PC-3 (cell line): ENCODE measurements at regions not wholly inside any gene's neighbourhood (a gene's known extent, or its start where the extent isn't known, plus 50 kb on each side); places are given as distances from the start of the nearest gene placed in this dataset.

Source experiments
- ATAC-seq: fragments of 200-7000 bp; cut with Tn5 transposase; 2 replicates; pipeline ENCODE4 v1.9.1; 2020; ENCODE audit warnings: mild to moderate bottlenecking, moderate library complexity
- BruUV-seq: library from RNA; stranded (reverse); fragments of 400-500 nt; replicated peaks from 2 replicates; lab custom pipeline; 2021; lab: Mats Ljungman, UMichigan
- CTCF ChIA-PET: fragments of 300-600 bp; sonication (Branson Sonifier 250); formaldehyde crosslinking; loops from one replicate; lab custom pipeline; 2022; ENCODE audit warnings: antibody characterized with exemption; lab: Charles Lee
- POLR2A ChIA-PET: fragments of 300-600 bp; sonication (Branson Sonifier 250); formaldehyde crosslinking; loops from one replicate; lab custom pipeline; 2022; ENCODE audit warnings: antibody characterized with exemption; ENCODE audit not compliant: unreplicated experiment; lab: Charles Lee
- DNase-seq: peaks from one replicate; pipeline ENCODE4 v3.0.0-alpha.2; 2015
- H2AFZ ChIP-seq: fragments of 300-600 bp; sonication (generic); 2 replicates; pipeline ENCODE4 v1.6.0; 2016; ENCODE audit warnings: antibody characterized with exemption, low read length
- H3F3A ChIP-seq: fragments of 300-600 bp; sonication (generic); one replicate; pipeline ENCODE4 v1.6.0; 2017; ENCODE audit warnings: antibody characterized with exemption, low read length, control low read depth, mild to moderate bottlenecking; ENCODE audit not compliant: unreplicated experiment
- H3K27ac ChIP-seq: fragments of 300-600 bp; sonication (generic); 2 replicates; pipeline ENCODE4 v1.5.1; 2016; ENCODE audit warnings: mild to moderate bottlenecking, low read length
- H3K27me3 ChIP-seq: fragments of 300-600 bp; sonication (generic); 2 replicates; pipeline ENCODE4 v1.6.1; 2016; ENCODE audit warnings: low read length, mixed read lengths
- H3K36me3 ChIP-seq: fragments of 300-600 bp; sonication (generic); 2 replicates; pipeline ENCODE4 v1.6.1; 2016; ENCODE audit warnings: low read depth, mixed run types, low read length, mixed read lengths
- H3K4me1 ChIP-seq: fragments of 300-600 bp; sonication (generic); 2 replicates; pipeline ENCODE4 v1.5.1; 2016; ENCODE audit warnings: low read length; ENCODE audit not compliant: insufficient read depth
- H3K4me2 ChIP-seq: fragments of 300-600 bp; sonication (generic); 2 replicates; pipeline ENCODE4 v1.6.0; 2016; ENCODE audit warnings: low read length
- H3K4me3 ChIP-seq: fragments of 300-600 bp; sonication (generic); 2 replicates; pipeline ENCODE4 v1.5.1; 2016; ENCODE audit warnings: mild to moderate bottlenecking, low read length, mixed read lengths
- H3K79me2 ChIP-seq: fragments of 300-600 bp; sonication (generic); 2 replicates; pipeline ENCODE4 v1.6.1; 2017; ENCODE audit warnings: low read length, mixed read lengths
- H3K9ac ChIP-seq: fragments of 300-600 bp; sonication (generic); 2 replicates; pipeline ENCODE4 v1.6.0; 2016; ENCODE audit warnings: mild to moderate bottlenecking, low read length
- H3K9me2 ChIP-seq: fragments of 300-600 bp; sonication (generic); replicated peaks from 2 replicates; pipeline ENCODE4 v1.6.1; 2016; ENCODE audit warnings: mixed run types, low read length, mixed read lengths
- H3K9me3 ChIP-seq: fragments of 300-600 bp; sonication (generic); 2 replicates; pipeline ENCODE4 v1.6.1; 2016; ENCODE audit warnings: low read length, mixed read lengths
- H4K20me1 ChIP-seq: fragments of 300-600 bp; sonication (generic); 2 replicates; pipeline ENCODE4 v1.6.1; 2016; ENCODE audit warnings: low read length, mixed read lengths
- CTCF ChIP-seq: fragments of 300-600 bp; sonication (generic); conservative IDR thresholded peaks from 2 replicates; pipeline ENCODE4 v1.5.1; 2017; ENCODE audit warnings: antibody characterized with exemption, low read depth, mild to moderate bottlenecking, low read length
- EZH2 ChIP-seq: fragments of 300-600 bp; sonication (generic); IDR thresholded peaks from one replicate; pipeline ENCODE4 v1.6.1; 2017; ENCODE audit warnings: antibody characterized with exemption, mild to moderate bottlenecking, low read length; ENCODE audit not compliant: unreplicated experiment
- EZH2phosphoT487 ChIP-seq: fragments of 300-600 bp; sonication (generic); IDR thresholded peaks from 2 replicates; pipeline ENCODE4 v1.6.1; 2018; ENCODE audit warnings: mild to moderate bottlenecking, antibody characterized with exemption, low read length, borderline replicate concordance
- intact Hi-C: fragments of 100-400 bp; cut with micrococcal nuclease; formaldehyde crosslinking; loops from 2 replicates; pipeline ENCODE4 v1.9.0; 2023

GRCh38 chr13:111652676-111653075 lies 332.2 kb downstream of the TEX29 start:
- H4K20me1 ChIP-seq = no peaks in the 10 kb centered on the region
- H3K4me3 ChIP-seq = no peak overlapping the region
- no peak overlapping the region for H3K9ac ChIP-seq
- ATAC-seq (no peak), DNase-seq (no peak)
- TF ChIP-seq EZH2phosphoT487 = no peak
- TF ChIP-seq CTCF = no peak
- TF ChIP-seq EZH2 = no peak
- ChIA-PET POLR2A (no interaction called here), CTCF (no interaction called here)
- H3F3A ChIP-seq = no peaks in the 10 kb centered on the region
- no peaks in the 10 kb centered on the region for H3K9me3 ChIP-seq
- no peak overlapping the region for H3K27ac ChIP-seq
- intact Hi-C loops = no loop called here
- no peaks in the 10 kb centered on the region for H3K9me2 ChIP-seq
- H3K4me2 ChIP-seq = no peak overlapping the region
- H2AFZ ChIP-seq = no peak overlapping the region
- BruUV-seq = no TSS peak
- no peaks in the 10 kb centered on the region for H3K4me1 ChIP-seq
- peaks cover 67% of the 10 kb centered on the region for H3K27me3 ChIP-seq
- H3K79me2 ChIP-seq = no peaks in the 10 kb centered on the region
- H3K36me3 ChIP-seq = no peaks in the 10 kb centered on the region

- H3K9me2 ChIP-seq = no peaks in the 10 kb centered on the region
- no peak overlapping the region for H2AFZ ChIP-seq
- H3K9ac ChIP-seq = no peak overlapping the region
- H4K20me1 ChIP-seq = no peaks in the 10 kb centered on the region
- ATAC-seq (no peak), DNase-seq (no peak)
- no peaks in the 10 kb centered on the region for H3K36me3 ChIP-seq
- intact Hi-C loops = no loop called here
- TF ChIP-seq EZH2phosphoT487 (no peak), CTCF (no peak), EZH2 (no peak)
- CTCF ChIA-PET = no interaction called here
- no peak overlapping the region for H3K27ac ChIP-seq
- peaks cover 78% of the 10 kb centered on the region for H3K27me3 ChIP-seq
- no peaks in the 10 kb centered on the region for H3K4me1 ChIP-seq
- BruUV-seq = no TSS peak
- no peaks in the 10 kb centered on the region for H3F3A ChIP-seq
- no peak overlapping the region for H3K4me2 ChIP-seq
- POLR2A ChIA-PET = no interaction called here
- H3K9me3 ChIP-seq = no peaks in the 10 kb centered on the region
- H3K79me2 ChIP-seq = no peaks in the 10 kb centered on the region
- H3K4me3 ChIP-seq = no peak overlapping the region
These were observed 334.1 kb downstream of the TEX29 start for GRCh38 chr13:111654531-111654930.

- H3F3A ChIP-seq = no peaks in the 10 kb centered on the region
- no peak overlapping the region for H2AFZ ChIP-seq
- H3K27me3 ChIP-seq = peaks cover 65% of the 10 kb centered on the region
- TF ChIP-seq CTCF (no peak), EZH2 (no peak), EZH2phosphoT487 (no peak)
- intact Hi-C loops = no loop called here
- no peak overlapping the region for H3K4me2 ChIP-seq
- ChIA-PET POLR2A (no interaction called here), CTCF (no interaction called here)
- no peak for DNase-seq
- BruUV-seq = no TSS peak
- no peaks in the 10 kb centered on the region for H3K36me3 ChIP-seq
- no peak for ATAC-seq
- H3K27ac ChIP-seq = no peak overlapping the region
- H3K9ac ChIP-seq = no peak overlapping the region
- no peaks in the 10 kb centered on the region for H4K20me1 ChIP-seq
- no peaks in the 10 kb centered on the region for H3K9me2 ChIP-seq
- no peak overlapping the region for H3K4me3 ChIP-seq
- no peaks in the 10 kb centered on the region for H3K4me1 ChIP-seq
- H3K79me2 ChIP-seq = no peaks in the 10 kb centered on the region
- no peaks in the 10 kb centered on the region for H3K9me3 ChIP-seq
These were observed 336.0 kb downstream of the TEX29 start for GRCh38 chr13:111656439-111656838.
